Keratinocyte (primary cell): ENCODE measurements at regions not wholly inside any gene's neighbourhood (a gene's known extent, or its start where the extent isn't known, plus 50 kb on each side); places are given as distances from the start of the nearest gene placed in this dataset.
A peak's percentile ranks its signal among the peaks of the same experiment; 100 is the strongest.

Experiments used
- DNase-seq: peaks from one replicate; pipeline ENCODE4 v3.0.0-alpha.2; 2011; ENCODE audit warnings: low read depth, missing footprints, low spot score
- FAIRE-seq: peaks from 2 replicates; lab custom pipeline; 2011; peaks lifted over from hg19 to GRCh38; lab: Jason Lieb, UNC
- H2AFZ ChIP-seq: 2 replicates; pipeline ENCODE4 v1.6.0; 2012; ENCODE audit warnings: low read length, control low read depth, inconsistent platforms; ENCODE audit not compliant: control insufficient read depth
- H3K27ac ChIP-seq: 2 replicates; pipeline ENCODE4 v1.5.1; 2011; ENCODE audit warnings: low read length; ENCODE audit not compliant: control insufficient read depth, insufficient read depth
- H3K27me3 ChIP-seq: 3 replicates; pipeline ENCODE4 v1.6.0; 2011; ENCODE audit warnings: low read length; ENCODE audit not compliant: control insufficient read depth, insufficient read depth; ENCODE audit errors: extremely low read depth
- H3K36me3 ChIP-seq, 2 experiments: 2 replicates in 1 of 2; 3 replicates in 1 of 2; pipeline ENCODE4 v1.5.1; 2011; ENCODE audit warnings: low read length in 2 of 2, mild to moderate bottlenecking in 1 of 2; ENCODE audit not compliant: control insufficient read depth in 2 of 2, insufficient read depth in 2 of 2; ENCODE audit errors: extremely low read depth in 1 of 2
- H3K4me1 ChIP-seq: 3 replicates; pipeline ENCODE4 v1.5.1; 2011; ENCODE audit warnings: low read length; ENCODE audit not compliant: control insufficient read depth, insufficient read depth; ENCODE audit errors: extremely low read depth
- H3K4me2 ChIP-seq: 3 replicates; pipeline ENCODE4 v1.6.0; 2011; ENCODE audit warnings: low read depth, low read length; ENCODE audit not compliant: control insufficient read depth, insufficient read depth; ENCODE audit errors: extremely low read depth
- H3K4me3 ChIP-seq, 3 experiments: fragments of 200-600 bp in 1 of 3; sonication (generic) in 1 of 3; 2 replicates in 2 of 3; 3 replicates in 1 of 3; pipeline ENCODE4 v1.5.1; 2011 to 2016; ENCODE audit warnings: low read length in 3 of 3, mild to moderate bottlenecking in 3 of 3, control low read depth in 2 of 3, inconsistent platforms in 1 of 3, low read depth in 1 of 3, mixed read lengths in 1 of 3, mixed run types in 1 of 3, moderate library complexity in 1 of 3; ENCODE audit not compliant: control insufficient read depth in 2 of 3, insufficient read depth in 2 of 3; ENCODE audit errors: extremely low read depth in 1 of 3
- H3K79me2 ChIP-seq: 2 replicates; pipeline ENCODE4 v1.6.0; 2012; ENCODE audit warnings: low read length; ENCODE audit not compliant: control insufficient read depth, insufficient read depth
- H3K9ac ChIP-seq: 3 replicates; pipeline ENCODE4 v1.6.0; 2011; ENCODE audit warnings: low read length; ENCODE audit not compliant: control insufficient read depth, insufficient read depth; ENCODE audit errors: extremely low read depth
- H3K9me1 ChIP-seq: 3 replicates; pipeline ENCODE4 v1.6.0; 2011; ENCODE audit warnings: low read length; ENCODE audit not compliant: control insufficient read depth, insufficient read depth; ENCODE audit errors: extremely low read depth
- H3K9me3 ChIP-seq: 2 replicates; pipeline ENCODE4 v1.5.1; 2012; ENCODE audit warnings: low read depth, low read length; ENCODE audit not compliant: control insufficient read depth
- H4K20me1 ChIP-seq: 3 replicates; pipeline ENCODE4 v1.6.0; 2011; ENCODE audit warnings: low read length; ENCODE audit not compliant: control insufficient read depth, insufficient read depth; ENCODE audit errors: extremely low read depth
- CTCF ChIP-seq, 3 experiments: IDR thresholded peaks in 1 of 3; conservative IDR thresholded peaks in 1 of 3; optimal IDR thresholded peaks in 1 of 3; 2 replicates in 2 of 3; 3 replicates in 1 of 3; pipeline versions ENCODE3 to v1.5.1; 2011; ENCODE audit warnings: low read length in 3 of 3, mild to moderate bottlenecking in 3 of 3, moderate library complexity in 2 of 3, control low read depth in 1 of 3, inconsistent platforms in 1 of 3; ENCODE audit not compliant: insufficient read depth in 2 of 3; ENCODE audit errors: extremely low read depth in 1 of 3
- EZH2 ChIP-seq: IDR thresholded peaks from one replicate; pipeline ENCODE4 v1.6.1; 2012; ENCODE audit warnings: inconsistent platforms, mild to moderate bottlenecking, low read length, moderate library complexity
- dilution Hi-C: fragments of 300-500 bp; cut with MboI; formaldehyde crosslinking; loops from one replicate; pipeline ENCODE4 v1.7.0; 2020; ENCODE audit warnings: low sequenced_read_pairs; ENCODE audit not compliant: extremely low pct_ligation_motif_present

- DNase-seq: no peak
- Histone ChIP-seq H3K9me1 (no peaks in the 10 kb centered on the region), H3K4me3 (no peak overlapping the region), H3K4me1 (peaks cover 36% of the 10 kb centered on the region), H3K4me2 (no peak overlapping the region), H3K36me3 (no peaks in the 10 kb centered on the region), H3K27ac (no peak overlapping the region), H3K9ac (no peak overlapping the region), H2AFZ (no peak overlapping the region), H4K20me1 (no peaks in the 10 kb centered on the region), H3K27me3 (no peaks in the 10 kb centered on the region), H3K79me2 (no peaks in the 10 kb centered on the region), H3K9me3 (no peaks in the 10 kb centered on the region)
- TF ChIP-seq EZH2: no peak
- TF ChIP-seq CTCF (optimal IDR thresholded peaks at IDR 0.05 in 1 of 3, IDR thresholded peaks at IDR 0.05 in 1 of 3, conservative IDR thresholded peaks at IDR 0.05 in 1 of 3; ENCODE audit: extremely low read depth in 1 of 3, insufficient read depth in 2 of 3, low read length in 3 of 3): no peak
- FAIRE-seq: peak; percentile 17
- dilution Hi-C loops: no loop called here
Measured at GRCh38 chr21:35134309-35134708, 85.2 kb upstream of the RUNX1 start.

- dilution Hi-C loops: no loop called here
- Histone ChIP-seq H3K36me3 (no peaks in the 10 kb centered on the region), H3K27ac (no peak overlapping the region), H2AFZ (no peak overlapping the region), H3K79me2 (no peaks in the 10 kb centered on the region), H3K27me3 (no peaks in the 10 kb centered on the region), H3K9me3 (no peaks in the 10 kb centered on the region), H3K4me1 (peaks cover 11% of the 10 kb centered on the region), H3K9me1 (no peaks in the 10 kb centered on the region), H3K9ac (no peak overlapping the region), H3K4me2 (no peak overlapping the region), H3K4me3 (no peak overlapping the region), H4K20me1 (no peaks in the 10 kb centered on the region)
- DNase-seq (no peak), FAIRE-seq (peak; percentile 92)
- TF ChIP-seq CTCF (optimal IDR thresholded peaks at IDR 0.05 in 1 of 3, IDR thresholded peaks at IDR 0.05 in 1 of 3, conservative IDR thresholded peaks at IDR 0.05 in 1 of 3; ENCODE audit: extremely low read depth in 1 of 3, insufficient read depth in 2 of 3, low read length in 3 of 3): no peak
- TF ChIP-seq EZH2: no peak
Measured at GRCh38 chr21:35128536-35128935, 79.4 kb upstream of the RUNX1 start.
